Putamen (tissue), 1 donor: ENCODE measurements at regions not wholly inside any gene's neighbourhood (a gene's known extent, or its start where the extent isn't known, plus 50 kb on each side); places are given as distances from the start of the nearest gene placed in this dataset.
A peak's percentile ranks its signal among the peaks of the same experiment; 100 is the strongest.
"Not testable (repeated sequence)": the region's sequence is repeated elsewhere in the genome, so short reads cannot be mapped to it uniquely, and the experiment has no call there.

ENCODE experiments used
- DNase-seq: peaks from one replicate; pipeline ENCODE4 v3.0.0-alpha.2; 2016; ENCODE audit warnings: low spot score

- DNase-seq, result no peak
These were observed 110.9 kb upstream of the COL5A1 start for GRCh38 chr9:134530724-134531123.

- no peak for DNase-seq
These were observed 110.2 kb upstream of the COL5A1 start for GRCh38 chr9:134531220-134531970.

DNA sequence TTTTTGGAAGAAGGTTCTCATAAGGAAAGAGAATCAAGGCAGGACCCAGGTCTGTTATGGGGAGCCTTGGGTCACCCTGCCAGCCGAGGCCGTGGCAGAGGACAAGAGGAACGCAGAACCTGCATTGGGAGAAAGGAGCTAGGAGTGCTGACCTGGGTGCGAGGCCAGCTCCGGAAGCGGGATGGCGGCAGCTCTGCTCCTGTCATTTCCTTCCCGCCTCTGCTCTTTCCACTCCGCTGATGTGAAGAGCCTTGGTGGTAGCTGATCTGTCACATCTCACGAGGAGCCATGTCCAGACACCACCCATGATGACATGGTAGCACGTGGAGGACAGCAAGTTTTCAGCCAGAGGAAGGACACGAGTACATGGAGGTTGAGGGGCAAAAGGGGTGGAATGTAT is 109.5 kb upstream of the COL5A1 start:
- no peak for DNase-seq

DNA sequence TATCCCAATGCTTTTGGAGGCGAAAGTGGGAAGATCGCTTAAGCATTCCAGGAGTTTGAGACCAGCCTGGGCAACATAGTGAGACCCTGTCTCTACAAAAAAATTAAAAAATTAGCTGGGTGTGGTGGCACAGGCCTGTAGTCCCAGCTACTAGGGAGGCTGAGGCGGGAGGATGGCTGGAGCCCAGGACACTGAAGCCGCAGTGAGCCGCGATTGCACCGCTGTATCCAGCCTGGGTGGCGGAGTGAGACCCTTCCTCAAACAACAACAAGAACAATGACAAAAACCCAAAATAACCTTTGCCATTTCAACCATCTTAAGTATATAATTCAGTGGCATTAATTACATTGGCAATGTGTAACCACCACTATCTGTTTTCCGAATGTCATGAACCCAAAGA is 108.9 kb upstream of the COL5A1 start:
- DNase-seq, result not testable (repeated sequence)

DNA sequence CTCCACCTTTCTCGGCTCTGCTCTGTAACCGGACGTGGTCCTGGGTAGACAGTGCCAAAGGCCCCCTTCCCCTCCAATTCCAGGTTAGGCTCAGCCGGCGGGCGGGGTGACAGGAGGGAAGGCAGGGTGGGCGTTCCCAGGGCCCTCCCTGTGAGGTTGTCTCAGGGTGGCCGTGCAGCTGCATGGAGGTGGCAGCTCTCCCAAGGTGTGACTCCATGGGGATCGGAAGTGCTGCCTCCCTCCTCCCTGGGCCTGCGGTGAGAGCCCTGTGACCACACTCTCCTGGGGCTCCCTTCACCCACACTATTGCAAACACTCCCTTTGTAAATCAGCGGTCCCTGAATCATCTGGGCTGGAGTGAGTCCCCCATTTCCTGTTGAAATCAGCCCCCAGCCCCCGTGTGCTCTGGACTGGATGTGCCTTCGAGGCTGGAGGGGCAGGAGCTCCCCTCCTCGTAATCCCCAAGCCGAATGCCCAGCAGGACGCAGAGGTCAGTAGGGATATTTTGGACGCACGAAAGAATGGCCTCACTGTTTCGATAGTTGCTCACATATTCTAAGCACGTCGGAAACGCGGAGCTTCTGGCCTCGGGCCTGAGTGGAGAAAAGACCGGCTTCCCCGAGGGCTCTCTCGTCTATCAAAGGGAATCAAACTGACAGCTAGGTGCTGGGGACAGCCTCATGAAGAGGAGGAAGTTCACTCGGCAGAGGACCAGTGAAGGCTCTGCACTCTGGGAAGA is 107.6 kb upstream of the COL5A1 start:
- DNase-seq, result peak; percentile 50

DNA sequence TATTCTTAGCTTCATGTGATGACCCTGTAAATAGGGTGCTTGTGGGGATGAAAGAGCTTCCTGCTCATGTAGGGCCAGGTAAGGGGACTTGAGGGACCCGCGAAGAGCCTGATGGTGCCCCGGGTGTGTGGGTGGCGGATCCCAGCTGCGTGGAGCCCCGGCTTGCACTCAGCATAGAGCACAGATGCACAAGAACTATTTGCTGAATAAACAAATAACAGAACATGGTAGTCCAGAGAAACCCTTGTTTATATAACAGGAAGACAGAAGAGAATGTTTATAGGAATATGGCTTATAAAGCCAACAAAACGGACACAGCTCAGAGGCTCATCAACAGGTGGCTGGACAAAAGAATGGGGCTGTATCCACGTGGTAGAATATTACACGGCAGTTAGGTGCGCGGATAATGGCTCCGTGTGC is 106.9 kb upstream of the COL5A1 start:
- no peak for DNase-seq

DNA sequence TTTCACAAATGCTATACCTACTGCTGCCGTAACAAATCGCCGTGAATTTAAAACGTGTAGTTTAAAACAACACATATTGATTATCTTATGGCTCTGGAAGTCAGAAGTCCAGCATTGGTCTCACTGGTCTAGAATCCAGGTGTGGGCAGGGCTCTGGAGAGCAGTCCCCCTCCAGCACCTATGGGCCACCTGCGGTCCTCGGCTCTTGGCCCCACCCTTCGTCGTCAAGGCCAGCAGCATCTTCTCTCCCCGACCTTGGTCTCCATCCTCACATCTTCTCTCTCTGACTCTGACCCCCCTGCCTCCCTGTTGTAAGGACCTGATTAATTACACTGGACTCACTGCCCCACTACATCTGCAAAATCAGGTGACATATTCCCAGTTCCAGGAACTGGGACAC is 106.4 kb upstream of the COL5A1 start:
- DNase-seq, result no peak

DNA sequence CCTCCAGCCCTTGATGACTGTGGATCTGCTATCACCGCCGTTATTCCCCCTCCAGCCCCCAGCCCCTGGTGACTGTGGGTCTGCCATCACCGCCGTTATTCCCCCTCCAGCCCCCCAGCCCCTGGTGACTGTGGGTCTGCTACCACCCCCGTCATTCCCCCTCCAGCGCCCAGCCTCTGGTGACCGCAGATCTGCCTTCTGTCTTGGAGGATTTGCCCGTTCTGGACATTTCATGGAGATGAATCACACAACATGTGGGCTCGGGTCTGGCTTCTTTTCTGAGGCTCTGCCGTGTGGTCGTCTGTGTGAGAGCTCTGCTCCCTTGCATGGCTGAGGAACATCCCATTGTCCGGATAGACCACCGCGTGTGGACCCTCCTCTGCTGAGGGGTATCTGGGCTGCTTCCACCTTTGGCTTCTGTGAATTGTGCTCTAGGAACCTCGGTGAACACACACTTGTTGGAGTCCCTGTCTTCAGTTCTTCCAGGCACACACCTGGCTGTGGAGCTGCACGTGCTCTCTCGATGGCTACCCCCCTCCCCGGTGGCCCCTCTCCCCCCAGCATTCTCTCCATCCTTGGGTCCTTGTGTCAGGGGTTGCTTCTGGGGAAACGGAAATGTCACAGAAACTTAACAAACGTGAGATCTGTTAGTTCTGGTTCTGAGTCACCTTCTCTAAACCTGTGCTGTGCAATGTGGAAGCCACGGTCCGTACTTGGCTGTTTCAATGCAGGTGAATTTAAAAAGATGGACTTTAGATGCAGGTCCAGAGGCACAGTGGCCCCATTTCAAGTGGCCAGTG is 105.3 kb upstream of the COL5A1 start:
- no peak for DNase-seq

GRCh38 chr9:134536931-134537330 is 104.7 kb upstream of the COL5A1 start:
- DNase-seq, result no peak

GRCh38 chr9:134537951-134538641 is 103.5 kb upstream of the COL5A1 start:
- DNase-seq, result no peak

DNA sequence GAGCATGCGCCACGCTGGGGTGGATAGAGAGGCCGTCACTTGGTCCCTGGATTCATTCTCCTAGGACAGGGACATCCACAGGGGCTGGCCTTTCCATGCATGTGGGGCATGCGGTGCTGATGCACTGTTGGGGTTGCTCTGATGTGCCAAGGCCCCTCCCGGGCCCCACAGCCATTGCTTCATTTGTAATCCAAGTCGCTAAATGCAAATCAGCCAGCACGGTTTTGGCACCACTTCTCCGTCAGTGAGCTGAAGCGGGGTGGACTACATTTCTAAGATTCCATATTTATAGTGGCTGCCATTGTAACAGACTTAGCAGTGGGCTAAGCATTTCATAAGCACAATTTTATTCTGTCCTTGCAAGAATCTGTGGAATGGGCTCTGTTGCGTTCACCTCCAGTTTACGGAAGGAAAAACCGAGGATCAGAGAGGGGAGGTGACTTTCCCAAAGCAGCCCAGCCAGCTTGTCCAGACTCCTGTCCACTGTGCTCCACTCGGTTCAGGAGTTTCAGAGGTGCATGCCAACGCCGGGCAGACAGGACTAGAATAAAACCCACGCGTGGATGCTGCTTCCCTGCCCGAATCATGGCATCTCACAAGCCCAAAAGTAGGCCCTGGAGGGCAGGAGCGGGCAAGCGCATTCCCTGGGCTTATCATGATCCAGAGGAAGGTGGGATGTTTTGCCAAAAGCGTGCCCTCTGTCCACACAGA is 102.6 kb upstream of the COL5A1 start:
- DNase-seq, result no peak

DNA sequence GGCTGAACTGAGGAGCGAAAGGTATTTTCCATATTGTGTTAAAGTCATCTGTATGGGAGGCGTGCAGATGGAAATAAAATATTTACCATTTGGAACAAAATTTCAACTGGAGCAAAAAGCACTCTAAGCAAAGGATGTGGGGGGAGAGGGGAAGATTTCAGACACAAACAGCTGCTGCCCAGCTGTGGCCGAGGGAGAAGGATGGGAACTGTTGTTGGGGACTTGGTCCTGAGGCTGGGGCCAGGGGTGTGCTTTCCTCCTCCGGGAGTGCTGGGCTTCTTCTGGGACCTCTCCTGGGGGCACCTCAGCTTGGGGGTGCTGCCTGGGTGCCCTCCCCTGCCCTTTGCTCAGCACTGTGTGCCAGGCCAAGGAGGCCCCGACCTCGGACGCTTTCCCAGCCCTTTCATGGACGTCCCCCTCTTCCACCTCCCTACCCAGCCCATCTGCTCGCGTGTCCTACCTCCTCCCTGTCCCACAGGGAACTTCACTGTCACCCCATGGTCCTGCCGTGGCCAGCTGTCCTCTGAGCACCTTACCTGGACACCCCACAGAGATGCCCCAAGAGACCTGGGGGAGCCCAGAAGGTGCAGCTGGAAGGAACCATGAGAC is 101.9 kb upstream of the COL5A1 start:
- no peak for DNase-seq

GRCh38 chr9:134540276-134541096 is 101.1 kb upstream of the COL5A1 start:
- DNase-seq, result no peak

GRCh38 chr9:134541097-134541747 is 100.4 kb upstream of the COL5A1 start:
- DNase-seq, result no peak

DNA sequence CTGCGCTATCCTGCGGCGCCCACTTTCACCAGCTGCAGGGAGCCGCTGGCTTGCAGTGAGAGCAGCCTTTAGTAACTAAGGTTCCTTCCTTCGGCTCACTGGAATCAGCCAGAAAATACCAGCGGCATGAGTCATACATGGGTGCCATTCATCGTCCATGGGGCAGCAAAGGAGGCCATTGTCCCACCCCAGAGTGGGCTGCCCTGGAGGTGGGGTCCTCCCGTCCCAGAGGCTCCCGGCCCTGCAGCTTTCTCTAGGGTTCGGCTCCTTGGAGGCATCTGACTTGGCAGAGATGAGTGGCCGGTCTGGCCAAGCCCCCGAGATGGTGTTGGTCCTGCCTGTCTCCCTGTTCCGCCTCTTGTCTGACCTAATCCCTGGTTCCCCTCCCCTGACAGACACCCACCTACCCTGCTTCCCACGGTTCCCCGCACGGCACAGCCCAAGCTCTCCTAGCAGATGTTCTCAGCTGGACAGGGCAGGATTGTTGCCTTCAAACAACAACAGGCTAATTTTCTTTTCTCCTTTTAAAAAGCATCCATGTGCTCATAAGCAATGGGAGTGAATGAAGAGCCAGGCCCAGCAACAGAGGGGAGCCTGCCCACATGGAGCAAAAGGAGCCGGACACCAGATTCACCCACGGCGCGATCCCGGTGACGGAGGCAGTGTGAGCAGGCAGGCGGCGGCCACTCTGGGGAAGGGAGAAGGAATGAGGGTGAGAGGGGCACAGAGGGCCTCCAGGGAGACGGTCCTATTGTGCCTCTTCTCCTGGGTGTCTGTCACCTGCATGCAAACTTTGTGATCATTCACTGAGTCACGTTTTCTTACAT is 97.0 kb upstream of the COL5A1 start:
- no peak for DNase-seq

DNA sequence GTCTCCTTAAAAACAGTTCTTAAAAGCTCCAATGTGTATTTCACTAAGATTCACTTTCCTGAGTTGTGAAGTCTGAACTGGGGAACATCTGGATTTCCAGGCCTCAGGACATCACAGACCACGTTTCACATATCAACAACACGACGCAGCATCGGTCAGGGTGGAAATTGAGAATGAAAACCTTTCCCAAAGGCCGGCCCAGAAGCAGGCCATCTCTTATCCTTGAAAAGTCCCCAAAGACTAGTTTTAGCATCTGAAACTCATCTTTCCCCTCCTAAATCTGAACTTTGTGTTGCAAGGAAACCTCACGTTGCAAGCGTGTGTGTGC is 96.4 kb upstream of the COL5A1 start:
- DNase-seq, result no peak

- DNase-seq, result no peak
These were observed 95.9 kb upstream of the COL5A1 start for GRCh38 chr9:134545543-134546245.

DNA sequence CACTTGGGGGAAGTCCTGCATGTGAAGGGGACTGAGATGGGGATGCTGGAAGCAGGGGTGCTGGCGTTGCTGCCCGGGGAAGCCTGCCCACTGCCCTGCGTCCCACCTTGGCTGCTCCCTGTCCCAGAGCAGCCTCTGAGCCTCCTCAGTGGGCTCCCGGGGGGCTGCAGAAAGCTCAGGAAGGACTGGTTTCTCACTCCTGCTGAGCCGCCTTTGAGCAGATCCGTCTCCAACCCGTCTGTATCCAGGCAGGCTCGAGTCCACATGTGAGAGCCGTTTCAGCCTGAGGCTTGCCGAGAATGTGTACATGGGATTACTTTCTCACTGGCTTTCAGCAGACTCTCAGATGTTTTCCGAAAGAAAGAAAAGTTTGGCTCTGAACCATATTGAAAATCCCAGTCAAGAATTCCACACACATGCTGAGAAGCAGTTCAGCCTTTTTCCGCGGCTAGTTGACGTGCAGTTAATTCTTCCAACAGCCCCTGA is 95.3 kb upstream of the COL5A1 start:
- no peak for DNase-seq
